ENCODE measurements at regions not wholly inside any gene's neighbourhood (a gene's known extent, or its start where the extent isn't known, plus 50 kb on each side); places are given as distances from the start of the nearest gene placed in this dataset.
A peak's percentile ranks its signal among the peaks of the same experiment; 100 is the strongest.

- Histone ChIP-seq H4K20me1 (ENCODE audit: control insufficient read depth, extremely low read depth, insufficient read depth, low read length) (no peaks in the 10 kb centered on the region), H3K4me1 (ENCODE audit: control insufficient read depth, extremely low read depth, insufficient read depth, low read length) (no peaks in the 10 kb centered on the region), H3K27me3 (ENCODE audit: control insufficient read depth, insufficient read depth, low read length) (no peaks in the 10 kb centered on the region), H3K27ac (ENCODE audit: insufficient read depth, low read length) (no peak overlapping the region), H3K4me2 (ENCODE audit: extremely low read depth, insufficient read depth, low read length) (no peak overlapping the region), H3K9ac (ENCODE audit: insufficient read depth, low read length) (no peak overlapping the region), H3K9me3 (ENCODE audit: control insufficient read depth, insufficient read depth, low read depth, low read length) (no peaks in the 10 kb centered on the region), H3K79me2 (ENCODE audit: control insufficient read depth, insufficient read depth, low read length) (no peaks in the 10 kb centered on the region), H2AFZ (ENCODE audit: low read length) (no peak overlapping the region), H3K4me3 (replicated peaks in 1 of 4; ENCODE audit: control extremely low read depth in 1 of 4, insufficient read depth in 1 of 4, low read depth in 3 of 4, low read length in 4 of 4) (no peak overlapping the region), H3K36me3 (ENCODE audit: control insufficient read depth, insufficient read depth, low read length) (no peaks in the 10 kb centered on the region)
- TF ChIP-seq CTCF (conservative IDR thresholded peaks at IDR 0.05 in 1 of 2, IDR thresholded peaks at IDR 0.05 in 1 of 2; ENCODE audit: low read depth in 1 of 2, low read length in 2 of 2) (no peak), EZH2 (IDR thresholded peaks at IDR 0.05; ENCODE audit: low read length, missing control alignments) (no peak)
- no peak for DNase-seq (ENCODE audit: low read depth in 2 of 2)
Observed at GRCh38 chr14:34213332-34213731, 248.7 kb downstream of the SPTSSA start.

- no peaks in the 10 kb centered on the region for H3K79me2 ChIP-seq (ENCODE audit: control insufficient read depth, insufficient read depth, low read length)
- no peaks in the 10 kb centered on the region for H3K27me3 ChIP-seq (ENCODE audit: control insufficient read depth, insufficient read depth, low read length)
- no peak overlapping the region for H3K9ac ChIP-seq (ENCODE audit: insufficient read depth, low read length)
- no peaks in the 10 kb centered on the region for H3K36me3 ChIP-seq (ENCODE audit: control insufficient read depth, insufficient read depth, low read length)
- no peaks in the 10 kb centered on the region for H3K4me1 ChIP-seq (ENCODE audit: control insufficient read depth, extremely low read depth, insufficient read depth, low read length)
- DNase-seq (ENCODE audit: low read depth in 2 of 2): peak in 1 of 2 donors; percentile 74
- H3K4me2 ChIP-seq (ENCODE audit: extremely low read depth, insufficient read depth, low read length): no peak overlapping the region
- no peak overlapping the region for H2AFZ ChIP-seq (ENCODE audit: low read length)
- H3K27ac ChIP-seq (ENCODE audit: insufficient read depth, low read length): no peak overlapping the region
- no peaks in the 10 kb centered on the region for H3K9me3 ChIP-seq (ENCODE audit: control insufficient read depth, insufficient read depth, low read depth, low read length)
- TF ChIP-seq CTCF (conservative IDR thresholded peaks at IDR 0.05 in 1 of 2, IDR thresholded peaks at IDR 0.05 in 1 of 2; ENCODE audit: low read depth in 1 of 2, low read length in 2 of 2) (no peak), EZH2 (IDR thresholded peaks at IDR 0.05; ENCODE audit: low read length, missing control alignments) (no peak)
- H3K4me3 ChIP-seq (replicated peaks in 1 of 4; ENCODE audit: control extremely low read depth in 1 of 4, insufficient read depth in 1 of 4, low read depth in 3 of 4, low read length in 4 of 4): no peak overlapping the region
- no peaks in the 10 kb centered on the region for H4K20me1 ChIP-seq (ENCODE audit: control insufficient read depth, extremely low read depth, insufficient read depth, low read length)
Observed at GRCh38 chr14:34212172-34212929, 249.7 kb downstream of the SPTSSA start.

GRCh38 chr14:34211732-34212131, 250.3 kb downstream of the SPTSSA start:
- no peaks in the 10 kb centered on the region for H3K27me3 ChIP-seq (ENCODE audit: control insufficient read depth, insufficient read depth, low read length)
- H4K20me1 ChIP-seq (ENCODE audit: control insufficient read depth, extremely low read depth, insufficient read depth, low read length): no peaks in the 10 kb centered on the region
- no peak overlapping the region for H2AFZ ChIP-seq (ENCODE audit: low read length)
- H3K36me3 ChIP-seq (ENCODE audit: control insufficient read depth, insufficient read depth, low read length): no peaks in the 10 kb centered on the region
- no peak overlapping the region for H3K4me2 ChIP-seq (ENCODE audit: extremely low read depth, insufficient read depth, low read length)
- H3K4me3 ChIP-seq (replicated peaks in 1 of 4; ENCODE audit: control extremely low read depth in 1 of 4, insufficient read depth in 1 of 4, low read depth in 3 of 4, low read length in 4 of 4): no peak overlapping the region
- no peaks in the 10 kb centered on the region for H3K4me1 ChIP-seq (ENCODE audit: control insufficient read depth, extremely low read depth, insufficient read depth, low read length)
- DNase-seq (ENCODE audit: low read depth in 2 of 2): peak in 1 of 2 donors; percentile 44
- TF ChIP-seq CTCF (conservative IDR thresholded peaks at IDR 0.05 in 1 of 2, IDR thresholded peaks at IDR 0.05 in 1 of 2; ENCODE audit: low read depth in 1 of 2, low read length in 2 of 2) (no peak), EZH2 (IDR thresholded peaks at IDR 0.05; ENCODE audit: low read length, missing control alignments) (no peak)
- H3K9ac ChIP-seq (ENCODE audit: insufficient read depth, low read length): no peak overlapping the region
- no peaks in the 10 kb centered on the region for H3K79me2 ChIP-seq (ENCODE audit: control insufficient read depth, insufficient read depth, low read length)
- H3K27ac ChIP-seq (ENCODE audit: insufficient read depth, low read length): no peak overlapping the region
- H3K9me3 ChIP-seq (ENCODE audit: control insufficient read depth, insufficient read depth, low read depth, low read length): no peaks in the 10 kb centered on the region
